Natural killer cell (primary cell): ENCODE measurements at regions not wholly inside any gene's neighbourhood (a gene's known extent, or its start where the extent isn't known, plus 50 kb on each side); places are given as distances from the start of the nearest gene placed in this dataset.

Source experiments
- ATAC-seq, 3 donors: fragments of 150-1000 bp in 2 of 3; fragments of 200-7000 bp in 1 of 3; cut with Tn5 transposase; 1 replicate in 1 of 3; 2 replicates in 2 of 3; pipeline ENCODE4 v1.10.0; 2021; ENCODE audit warnings: mild to moderate bottlenecking in 2 of 3, moderate library complexity in 2 of 3
- DNase-seq, 2 donors: peaks; one replicate each; pipeline versions ENCODE4 v3.0.0 to v3.0.0-alpha.2; 2013 to 2021; ENCODE audit warnings: mixed read lengths in 1 of 2
- H3K27ac ChIP-seq: one replicate; pipeline ENCODE4 v1.5.1; 2013; ENCODE audit warnings: mild to moderate bottlenecking, low read length
- H3K27me3 ChIP-seq: one replicate; pipeline ENCODE4 v1.6.1; 2013; ENCODE audit warnings: low read length; ENCODE audit not compliant: control insufficient read depth, insufficient read depth
- H3K36me3 ChIP-seq: one replicate; pipeline ENCODE4 v1.6.1; 2013; ENCODE audit warnings: low read length; ENCODE audit not compliant: control insufficient read depth, insufficient read depth
- H3K4me1 ChIP-seq: one replicate; pipeline ENCODE4 v1.6.1; 2013; ENCODE audit warnings: low read length; ENCODE audit not compliant: control insufficient read depth, insufficient read depth
- H3K4me3 ChIP-seq: one replicate; pipeline ENCODE4 v1.5.1; 2013; ENCODE audit warnings: low read length
- H3K9me3 ChIP-seq: one replicate; pipeline ENCODE4 v1.6.1; 2013; ENCODE audit warnings: low read length; ENCODE audit not compliant: control insufficient read depth, insufficient read depth
- H3K27ac Mint-ChIP-seq, 2 donors: one replicate each; pipeline ENCODE4 v1.8.0; 2022; ENCODE audit warnings: mild to moderate bottlenecking in 2 of 2, mixed read lengths in 2 of 2, moderate library complexity in 1 of 2
- H3K27me3 Mint-ChIP-seq, 2 donors: one replicate each; pipeline ENCODE4 v1.8.0; 2022; ENCODE audit warnings: low read depth in 2 of 2, mixed read lengths in 2 of 2
- H3K36me3 Mint-ChIP-seq: one replicate; pipeline ENCODE4 v1.8.0; 2022; ENCODE audit warnings: mixed read lengths
- H3K4me1 Mint-ChIP-seq, 2 donors: one replicate each; pipeline ENCODE4 v1.8.0; 2022; ENCODE audit warnings: mixed read lengths in 2 of 2
- H3K4me3 Mint-ChIP-seq: one replicate; pipeline ENCODE4 v1.8.0; 2022; ENCODE audit warnings: mild to moderate bottlenecking, moderate library complexity, mixed read lengths
- H3K9me3 Mint-ChIP-seq, 2 donors: one replicate each; pipeline ENCODE4 v1.8.0; 2022; ENCODE audit warnings: mixed read lengths in 2 of 2
- CTCF ChIP-seq: fragments of 200-600 bp; IDR thresholded peaks from one replicate; pipeline ENCODE4 v1.8.0; 2022; ENCODE audit warnings: antibody characterized with exemption
- WGBS: methylation state at CpG from one replicate; pipeline ENCODE4 v1.1.7; 2013; ENCODE audit warnings: missing lambda C conversion rate; ENCODE audit not compliant: insufficient coverage; 5-methylcytosine and 5-hydroxymethylcytosine counted together
- intact Hi-C: fragments of 100-400 bp; cut with micrococcal nuclease; formaldehyde crosslinking; loops from one replicate; pipeline ENCODE4 v1.14.2; 2022

GRCh38 chr1:30449428-30450147 is 273.8 kb downstream of the MATN1 start:
- Histone ChIP-seq H3K36me3 (no peaks in the 10 kb centered on the region), H3K9me3 (no peaks in the 10 kb centered on the region), H3K27ac (no peak overlapping the region), H3K27me3 (no peaks in the 10 kb centered on the region), H3K4me1 (no peaks in the 10 kb centered on the region), H3K4me3 (no peak overlapping the region)
- Mint-ChIP-seq H3K36me3 (no peaks in the 10 kb centered on the region), H3K4me3 (no peak overlapping the region), H3K27ac (no peak overlapping the region), H3K9me3 (no peaks in the 10 kb centered on the region), H3K27me3 (peaks cover 0 to 10% of the 10 kb centered on the region in 2 donors), H3K4me1 (no peaks in the 10 kb centered on the region)
- intact Hi-C loops, result no loop called here
- ATAC-seq (no peak), DNase-seq (no peak)
- no peak for TF ChIP-seq CTCF
- WGBS, result 86% methylated on average over 4 of the region's 4 CpGs

- H3K27me3 ChIP-seq, result no peaks in the 10 kb centered on the region
- Mint-ChIP-seq H3K4me3 (no peak overlapping the region), H3K27me3 (peaks cover 0 to 10% of the 10 kb centered on the region in 2 donors), H3K4me1 (no peaks in the 10 kb centered on the region), H3K36me3 (no peaks in the 10 kb centered on the region), H3K9me3 (no peaks in the 10 kb centered on the region), H3K27ac (no peak overlapping the region)
- intact Hi-C loops, result no loop called here
- no peaks in the 10 kb centered on the region for H3K36me3 ChIP-seq
- H3K4me1 ChIP-seq, result no peaks in the 10 kb centered on the region
- TF ChIP-seq CTCF, result no peak
- DNase-seq, result no peak
- H3K9me3 ChIP-seq, result no peaks in the 10 kb centered on the region
- H3K4me3 ChIP-seq, result no peak overlapping the region
- H3K27ac ChIP-seq, result no peak overlapping the region
- 60% methylated on average over 5 of the region's 5 CpGs for WGBS
- ATAC-seq, result no peak
Measured at GRCh38 chr1:30449003-30449402, 274.4 kb downstream of the MATN1 start.

DNA sequence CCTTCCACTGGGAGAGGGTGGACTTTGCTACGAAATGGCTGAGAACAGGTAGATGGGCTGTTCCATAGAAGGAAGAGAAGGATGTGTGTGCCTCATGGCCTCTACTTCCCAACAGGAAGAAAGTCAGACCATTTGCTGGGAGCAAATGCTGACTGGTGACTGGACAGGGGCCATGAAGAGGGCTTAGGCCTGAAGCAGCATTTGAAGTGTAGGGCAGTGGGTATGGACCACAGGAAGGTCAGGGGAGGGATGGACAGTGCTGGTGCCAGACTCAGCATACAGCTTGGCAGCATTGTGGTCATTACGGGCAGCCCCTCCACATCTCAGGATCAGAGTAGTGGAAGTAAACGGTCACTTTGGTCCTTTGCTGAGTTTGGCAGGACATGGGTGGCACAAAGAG is 275.7 kb downstream of the MATN1 start:
- Histone ChIP-seq H3K27me3 (no peaks in the 10 kb centered on the region), H3K27ac (no peak overlapping the region), H3K4me1 (no peaks in the 10 kb centered on the region), H3K4me3 (no peak overlapping the region), H3K9me3 (no peaks in the 10 kb centered on the region), H3K36me3 (no peaks in the 10 kb centered on the region)
- intact Hi-C loops, result no loop called here
- Mint-ChIP-seq H3K36me3 (no peaks in the 10 kb centered on the region), H3K9me3 (no peaks in the 10 kb centered on the region), H3K4me3 (no peak overlapping the region), H3K4me1 (no peaks in the 10 kb centered on the region), H3K27ac (no peak overlapping the region), H3K27me3 (peaks cover 0 to 10% of the 10 kb centered on the region in 2 donors)
- TF ChIP-seq CTCF, result no peak
- no peak for ATAC-seq
- no peak for DNase-seq
- 62% methylated on average over 3 of the region's 3 CpGs for WGBS

GRCh38 chr1:30447080-30447479 is 276.3 kb downstream of the MATN1 start:
- no peaks in the 10 kb centered on the region for H3K9me3 ChIP-seq
- ATAC-seq (no peak), DNase-seq (no peak)
- intact Hi-C loops, result no loop called here
- no peaks in the 10 kb centered on the region for H3K9me3 Mint-ChIP-seq
- no peaks in the 10 kb centered on the region for H3K36me3 ChIP-seq
- 59% methylated on average over 6 of the region's 6 CpGs for WGBS
- no peak overlapping the region for H3K4me3 Mint-ChIP-seq
- no peak for TF ChIP-seq CTCF
- H3K36me3 Mint-ChIP-seq, result no peaks in the 10 kb centered on the region
- H3K27ac Mint-ChIP-seq, result no peak overlapping the region
- H3K27me3 Mint-ChIP-seq, result peaks cover 0 to 10% of the 10 kb centered on the region in 2 donors
- no peaks in the 10 kb centered on the region for H3K4me1 Mint-ChIP-seq
- no peak overlapping the region for H3K27ac ChIP-seq
- no peak overlapping the region for H3K4me3 ChIP-seq
- H3K4me1 ChIP-seq, result no peaks in the 10 kb centered on the region
- no peaks in the 10 kb centered on the region for H3K27me3 ChIP-seq
